ENCODE measurements at regions not wholly inside any gene's neighbourhood (a gene's known extent, or its start where the extent isn't known, plus 50 kb on each side); places are given as distances from the start of the nearest gene placed in this dataset.

DNA sequence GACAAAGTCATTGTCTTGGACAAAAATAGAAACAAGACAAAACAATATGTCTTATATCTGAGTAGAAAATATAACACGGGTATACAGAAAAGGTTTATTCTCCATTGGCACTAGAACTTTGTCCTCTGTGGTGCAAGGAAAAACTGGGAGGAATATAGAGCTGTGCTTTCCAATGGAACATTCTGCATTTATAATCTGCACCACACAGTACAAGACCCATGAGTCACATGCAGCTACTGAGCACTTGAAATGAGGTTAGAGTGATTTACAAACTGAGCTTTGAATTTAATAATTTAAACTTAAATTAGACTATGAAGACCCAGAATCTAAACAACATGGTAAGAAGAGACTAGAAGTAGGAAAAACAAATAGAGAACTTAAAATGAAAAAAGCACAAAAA is 86.1 kb downstream of the RAP2A start:
- intact Hi-C loops (cut with DNase I), result no loop called here
- H3K9ac ChIP-seq (ENCODE audit: low read length in 3 of 3), result no peak overlapping the region
- no peaks in the 10 kb centered on the region for H3K9me3 ChIP-seq (ENCODE audit: control insufficient read depth in 2 of 3, insufficient read depth in 1 of 3, low read length in 3 of 3)
- FAIRE-seq (no peak), DNase-seq (no peak)
- no peak overlapping the region for H3K27ac ChIP-seq (ENCODE audit: low read depth in 2 of 2, low read length in 2 of 2)
- H3K36me3 ChIP-seq (ENCODE audit: control insufficient read depth in 2 of 3, insufficient read depth in 3 of 3, low read length in 3 of 3), result no peaks in the 10 kb centered on the region
- H3K4me1 ChIP-seq (ENCODE audit: control insufficient read depth in 2 of 3, insufficient read depth in 2 of 3, low read depth in 1 of 3, low read length in 3 of 3), result no peaks in the 10 kb centered on the region
- no peak overlapping the region for H3K4me3 ChIP-seq (ENCODE audit: low read length in 3 of 3)
- TF ChIP-seq, protein P1, sequence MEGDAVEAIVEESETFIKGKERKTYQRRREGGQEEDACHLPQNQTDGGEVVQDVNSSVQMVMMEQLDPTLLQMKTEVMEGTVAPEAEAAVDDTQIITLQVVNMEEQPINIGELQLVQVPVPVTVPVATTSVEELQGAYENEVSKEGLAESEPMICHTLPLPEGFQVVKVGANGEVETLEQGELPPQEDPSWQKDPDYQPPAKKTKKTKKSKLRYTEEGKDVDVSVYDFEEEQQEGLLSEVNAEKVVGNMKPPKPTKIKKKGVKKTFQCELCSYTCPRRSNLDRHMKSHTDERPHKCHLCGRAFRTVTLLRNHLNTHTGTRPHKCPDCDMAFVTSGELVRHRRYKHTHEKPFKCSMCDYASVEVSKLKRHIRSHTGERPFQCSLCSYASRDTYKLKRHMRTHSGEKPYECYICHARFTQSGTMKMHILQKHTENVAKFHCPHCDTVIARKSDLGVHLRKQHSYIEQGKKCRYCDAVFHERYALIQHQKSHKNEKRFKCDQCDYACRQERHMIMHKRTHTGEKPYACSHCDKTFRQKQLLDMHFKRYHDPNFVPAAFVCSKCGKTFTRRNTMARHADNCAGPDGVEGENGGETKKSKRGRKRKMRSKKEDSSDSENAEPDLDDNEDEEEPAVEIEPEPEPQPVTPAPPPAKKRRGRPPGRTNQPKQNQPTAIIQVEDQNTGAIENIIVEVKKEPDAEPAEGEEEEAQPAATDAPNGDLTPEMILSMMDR (IDR thresholded peaks at IDR 0.05; ENCODE audit: borderline replicate concordance, extremely low read depth, insufficient read depth), result no peak
- no peaks in the 10 kb centered on the region for H3K27me3 ChIP-seq (ENCODE audit: control insufficient read depth, insufficient read depth, low read length)

DNA sequence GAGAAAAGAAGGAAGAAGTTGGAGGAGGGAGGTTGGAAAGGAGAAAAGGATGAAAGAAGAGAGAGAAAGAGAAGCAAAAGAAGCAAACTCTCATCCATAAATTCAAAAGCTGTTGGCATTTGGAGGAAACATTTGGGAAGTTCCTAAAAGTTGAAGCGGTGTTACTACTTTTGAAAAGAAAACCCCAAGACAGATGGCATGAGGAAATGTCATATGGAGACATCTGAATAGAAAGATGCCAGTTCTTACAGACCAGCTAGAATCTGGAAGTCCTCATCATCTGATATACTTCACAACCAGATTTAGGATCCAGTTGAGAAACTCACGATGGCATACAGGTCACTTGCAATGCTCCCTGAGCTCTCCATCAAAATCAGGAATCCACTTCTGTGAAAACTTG is 86.9 kb downstream of the RAP2A start:
- no peak overlapping the region for H3K9ac ChIP-seq (ENCODE audit: low read length in 3 of 3)
- no peak overlapping the region for H3K4me3 ChIP-seq (ENCODE audit: low read length in 3 of 3)
- H3K9me3 ChIP-seq (ENCODE audit: control insufficient read depth in 2 of 3, insufficient read depth in 1 of 3, low read length in 3 of 3), result no peaks in the 10 kb centered on the region
- intact Hi-C loops (cut with DNase I), result no loop called here
- FAIRE-seq, result no peak
- no peaks in the 10 kb centered on the region for H3K4me1 ChIP-seq (ENCODE audit: control insufficient read depth in 2 of 3, insufficient read depth in 2 of 3, low read depth in 1 of 3, low read length in 3 of 3)
- H3K27ac ChIP-seq (ENCODE audit: low read depth in 2 of 2, low read length in 2 of 2), result no peak overlapping the region
- H3K36me3 ChIP-seq (ENCODE audit: control insufficient read depth in 2 of 3, insufficient read depth in 3 of 3, low read length in 3 of 3), result no peaks in the 10 kb centered on the region
- TF ChIP-seq, protein P1 (IDR thresholded peaks at IDR 0.05; ENCODE audit: borderline replicate concordance, extremely low read depth, insufficient read depth), result no peak
- no peaks in the 10 kb centered on the region for H3K27me3 ChIP-seq (ENCODE audit: control insufficient read depth, insufficient read depth, low read length)
- DNase-seq, result no peak

DNA sequence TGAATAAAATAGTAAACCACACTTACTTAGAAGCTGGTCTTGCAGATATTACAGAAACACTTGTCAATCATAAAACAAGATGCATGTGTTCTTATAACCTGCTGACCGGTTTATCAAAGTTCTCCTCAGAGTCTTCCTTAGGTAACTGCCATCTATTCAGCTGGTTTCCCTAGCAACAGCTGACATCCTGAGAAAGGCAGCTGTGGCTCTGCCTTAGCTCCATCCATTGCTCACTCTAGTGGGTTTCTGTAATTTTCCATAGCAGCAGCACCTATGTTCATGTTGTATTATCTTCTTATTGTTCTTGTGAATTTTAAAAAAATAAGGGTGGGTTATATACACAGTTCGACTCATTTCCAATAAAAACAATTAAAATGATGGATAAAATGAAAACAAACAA is 87.8 kb downstream of the RAP2A start:
- DNase-seq (no peak), FAIRE-seq (no peak)
- TF ChIP-seq, protein P1 (IDR thresholded peaks at IDR 0.05; ENCODE audit: borderline replicate concordance, extremely low read depth, insufficient read depth), result no peak
- intact Hi-C loops (cut with DNase I), result no loop called here
- H3K9me3 ChIP-seq (ENCODE audit: control insufficient read depth in 2 of 3, insufficient read depth in 1 of 3, low read length in 3 of 3), result no peaks in the 10 kb centered on the region
- no peaks in the 10 kb centered on the region for H3K27me3 ChIP-seq (ENCODE audit: control insufficient read depth, insufficient read depth, low read length)
- no peak overlapping the region for H3K9ac ChIP-seq (ENCODE audit: low read length in 3 of 3)
- no peak overlapping the region for H3K27ac ChIP-seq (ENCODE audit: low read depth in 2 of 2, low read length in 2 of 2)
- no peak overlapping the region for H3K4me3 ChIP-seq (ENCODE audit: low read length in 3 of 3)
- no peaks in the 10 kb centered on the region for H3K36me3 ChIP-seq (ENCODE audit: control insufficient read depth in 2 of 3, insufficient read depth in 3 of 3, low read length in 3 of 3)
- H3K4me1 ChIP-seq (ENCODE audit: control insufficient read depth in 2 of 3, insufficient read depth in 2 of 3, low read depth in 1 of 3, low read length in 3 of 3), result no peaks in the 10 kb centered on the region

DNA sequence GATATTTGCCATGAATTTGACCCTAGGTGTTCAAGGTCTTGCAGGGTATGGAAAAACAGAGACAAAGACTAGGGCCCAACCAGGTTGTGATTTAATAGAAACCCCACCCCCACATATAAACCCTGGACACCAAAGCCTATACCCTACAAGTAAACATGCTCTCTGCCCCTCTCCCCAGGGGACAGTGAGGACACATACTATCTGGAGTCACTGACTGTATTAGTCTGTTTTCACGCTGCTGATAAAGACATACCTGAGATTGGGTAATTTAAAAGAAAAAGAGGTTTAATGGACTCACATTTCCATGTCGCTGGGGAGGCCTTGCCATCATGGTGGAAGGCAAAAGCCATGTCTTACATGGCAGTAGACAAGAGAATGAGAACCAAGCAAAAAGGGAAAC is 88.3 kb downstream of the RAP2A start:
- H3K9me3 ChIP-seq (ENCODE audit: control insufficient read depth in 2 of 3, insufficient read depth in 1 of 3, low read length in 3 of 3), result no peaks in the 10 kb centered on the region
- intact Hi-C loops (cut with DNase I), result no loop called here
- H3K4me3 ChIP-seq (ENCODE audit: low read length in 3 of 3), result no peak overlapping the region
- H3K36me3 ChIP-seq (ENCODE audit: control insufficient read depth in 2 of 3, insufficient read depth in 3 of 3, low read length in 3 of 3), result no peaks in the 10 kb centered on the region
- no peak overlapping the region for H3K9ac ChIP-seq (ENCODE audit: low read length in 3 of 3)
- H3K4me1 ChIP-seq (ENCODE audit: control insufficient read depth in 2 of 3, insufficient read depth in 2 of 3, low read depth in 1 of 3, low read length in 3 of 3), result no peaks in the 10 kb centered on the region
- H3K27me3 ChIP-seq (ENCODE audit: control insufficient read depth, insufficient read depth, low read length), result no peaks in the 10 kb centered on the region
- FAIRE-seq, result no peak
- no peak overlapping the region for H3K27ac ChIP-seq (ENCODE audit: low read depth in 2 of 2, low read length in 2 of 2)
- DNase-seq, result no peak
- TF ChIP-seq, protein P1 (IDR thresholded peaks at IDR 0.05; ENCODE audit: borderline replicate concordance, extremely low read depth, insufficient read depth), result no peak

Data from kidney (tissue), 13 donors.